HEK293T (cell line): ENCODE measurements at regions not wholly inside any gene's neighbourhood (a gene's known extent, or its start where the extent isn't known, plus 50 kb on each side); places are given as distances from the start of the nearest gene placed in this dataset.

Source experiments
- BHLHE40 ChIP-seq: fragments of 450-650 bp; IDR thresholded peaks from 2 replicates; pipeline ENCODE4 v1.6.1; 2016; ENCODE audit warnings: mild to moderate bottlenecking, moderate library complexity, borderline replicate concordance
- ELF4 ChIP-seq: fragments of 450-650 bp; IDR thresholded peaks from 2 replicates; pipeline ENCODE4 v1.6.1; 2017; ENCODE audit warnings: antibody characterized with exemption
- FOXK2 ChIP-seq: fragments of 450-650 bp; IDR thresholded peaks from 2 replicates; pipeline ENCODE4 v1.6.1; 2016; ENCODE audit warnings: mild to moderate bottlenecking
- FOXM1 ChIP-seq: fragments of 450-650 bp; IDR thresholded peaks from 2 replicates; pipeline ENCODE4 v1.6.1; 2017; ENCODE audit warnings: mild to moderate bottlenecking, borderline replicate concordance
- L3MBTL2 ChIP-seq: fragments of 450-650 bp; conservative IDR thresholded peaks from 2 replicates; pipeline ENCODE4 v1.6.1; 2016; ENCODE audit warnings: mild to moderate bottlenecking
- NFRKB ChIP-seq: fragments of 450-650 bp; IDR thresholded peaks from 2 replicates; pipeline ENCODE4 v1.6.1; 2016; ENCODE audit warnings: mild to moderate bottlenecking, moderate library complexity
- PKNOX1 ChIP-seq: fragments of 450-650 bp; IDR thresholded peaks from 2 replicates; pipeline ENCODE4 v1.6.1; 2016
- SP1 ChIP-seq: fragments of 450-650 bp; IDR thresholded peaks from 2 replicates; pipeline ENCODE4 v1.6.1; 2017
- SUZ12 ChIP-seq: fragments of 450-650 bp; IDR thresholded peaks from 2 replicates; pipeline ENCODE4 v1.6.1; 2016; ENCODE audit warnings: mild to moderate bottlenecking
- TARDBP ChIP-seq: fragments of 450-650 bp; IDR thresholded peaks from 2 replicates; pipeline ENCODE4 v1.6.1; 2016

- TF ChIP-seq SP1 (no peak), FOXK2 (no peak), NFRKB (no peak), ELF4 (no peak), SUZ12 (no peak), TARDBP (no peak), BHLHE40 (no peak), FOXM1 (no peak), L3MBTL2 (no peak), PKNOX1 (peak; percentile 57)
These were observed 200.9 kb downstream of the MBL2 start for GRCh38 chr10:52571516-52572182.
